GM19043 (cell line): ENCODE measurements at regions not wholly inside any gene's neighbourhood (a gene's known extent, or its start where the extent isn't known, plus 50 kb on each side); places are given as distances from the start of the nearest gene placed in this dataset.

Source experiments
- ATAC-seq: cut with Tn5 transposase; IDR thresholded peaks from one replicate; pipeline ENCODE4 v1.9.1; 2021; ENCODE audit warnings: low read depth; ENCODE audit not compliant: unreplicated experiment

- ATAC-seq = no peak
These were observed 587.3 kb downstream of the ANXA1 start for GRCh38 chr9:73738741-73739530.

GRCh38 chr9:73741316-73741715 lies 589.7 kb downstream of the ANXA1 start:
- no peak for ATAC-seq

DNA sequence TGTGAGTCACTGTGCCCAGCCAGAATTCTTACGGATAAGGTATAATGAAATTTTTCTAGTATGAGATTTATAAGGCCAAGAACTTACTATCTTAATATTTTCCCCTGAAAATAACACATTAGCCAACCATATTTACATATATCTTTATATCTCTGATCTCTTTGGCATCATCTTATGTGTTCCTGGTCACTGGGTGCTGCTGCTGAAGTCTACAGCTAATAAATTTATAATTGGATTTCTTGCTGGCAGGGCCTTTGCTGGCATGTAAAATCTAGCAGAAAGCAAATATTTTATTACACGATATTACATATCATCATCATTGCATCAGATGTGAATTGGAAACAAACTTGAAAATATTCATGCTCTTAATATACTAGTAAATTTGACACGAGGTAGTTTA lies 590.7 kb downstream of the ANXA1 start:
- no peak for ATAC-seq

GRCh38 chr9:73743826-73744225 lies 592.2 kb downstream of the ANXA1 start:
- ATAC-seq = no peak

GRCh38 chr9:73745598-73745997 lies 593.9 kb downstream of the ANXA1 start:
- no peak for ATAC-seq

DNA sequence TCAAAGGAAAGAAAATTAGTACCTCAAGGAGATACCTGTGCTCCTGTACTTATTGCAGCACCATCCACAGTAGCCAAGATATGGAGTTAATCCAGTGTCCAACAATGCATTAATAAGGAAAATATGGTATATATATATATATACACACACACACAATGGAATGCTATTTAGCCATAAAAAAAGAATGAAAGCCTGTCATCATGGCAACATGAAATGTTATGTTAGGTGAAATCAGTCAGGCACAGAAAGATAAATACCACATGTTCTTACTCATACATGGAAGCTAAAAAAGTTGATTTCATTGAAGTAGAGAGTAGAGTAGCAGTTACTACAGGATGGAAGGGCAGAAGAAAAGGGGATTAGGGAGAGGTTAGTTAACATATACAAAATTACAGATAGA lies 601.5 kb downstream of the ANXA1 start:
- no peak for ATAC-seq

GRCh38 chr9:73761905-73762304 lies 610.2 kb downstream of the ANXA1 start:
- ATAC-seq = no peak

GRCh38 chr9:73773896-73774295 lies 622.2 kb downstream of the ANXA1 start:
- no peak for ATAC-seq

GRCh38 chr9:73775757-73776156 lies 624.1 kb downstream of the ANXA1 start:
- ATAC-seq = no peak

- ATAC-seq = no peak
These were observed 629.3 kb downstream of the ANXA1 start for GRCh38 chr9:73780916-73781315.

- ATAC-seq = no peak
These were observed 630.5 kb downstream of the ANXA1 start for GRCh38 chr9:73782166-73782565.

- ATAC-seq = no peak
These were observed 647.8 kb downstream of the ANXA1 start for GRCh38 chr9:73799446-73799845.

DNA sequence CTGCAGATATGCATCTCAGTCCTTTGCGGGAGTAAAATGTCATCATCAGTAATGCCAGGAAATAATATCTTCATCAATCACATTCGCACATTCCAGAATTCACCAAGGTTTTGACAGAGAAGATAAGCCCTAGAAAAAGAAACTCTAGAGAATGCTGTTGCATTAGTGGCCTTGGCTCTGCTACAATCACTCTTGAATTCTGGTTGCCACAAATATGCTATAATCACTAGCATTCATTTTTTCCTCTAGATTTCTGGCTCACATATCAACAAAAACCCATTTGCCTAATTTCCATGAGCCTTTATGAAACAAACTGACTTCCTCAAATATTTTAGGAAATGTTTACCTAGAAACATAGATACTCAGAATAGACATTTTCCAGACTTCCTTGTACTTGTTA lies 653.4 kb downstream of the ANXA1 start:
- ATAC-seq = no peak

GRCh38 chr9:73805853-73806458 lies 654.3 kb downstream of the ANXA1 start:
- no peak for ATAC-seq

GRCh38 chr9:73806876-73807275 lies 655.2 kb downstream of the ANXA1 start:
- ATAC-seq = no peak

DNA sequence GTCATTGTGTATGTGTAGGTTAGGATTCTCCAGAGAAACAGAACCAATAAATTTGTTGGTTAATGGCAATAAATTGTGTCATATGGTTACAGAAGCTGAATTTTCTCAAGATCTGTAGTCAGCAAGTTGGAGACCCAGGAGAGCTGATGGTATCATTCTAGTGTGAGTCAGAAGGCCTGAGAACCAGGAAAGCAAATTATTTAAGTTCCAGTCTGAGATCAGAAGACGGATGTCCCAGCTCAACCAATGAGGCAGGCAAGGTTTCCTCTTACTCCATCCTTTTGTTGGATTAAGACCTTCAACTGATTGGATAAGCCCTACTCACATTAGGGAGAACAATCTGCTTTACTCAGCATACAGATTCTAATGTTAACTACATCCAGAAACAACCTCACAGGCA lies 656.3 kb downstream of the ANXA1 start:
- ATAC-seq = no peak

- ATAC-seq = no peak
These were observed 659.0 kb downstream of the ANXA1 start for GRCh38 chr9:73810585-73811215.

DNA sequence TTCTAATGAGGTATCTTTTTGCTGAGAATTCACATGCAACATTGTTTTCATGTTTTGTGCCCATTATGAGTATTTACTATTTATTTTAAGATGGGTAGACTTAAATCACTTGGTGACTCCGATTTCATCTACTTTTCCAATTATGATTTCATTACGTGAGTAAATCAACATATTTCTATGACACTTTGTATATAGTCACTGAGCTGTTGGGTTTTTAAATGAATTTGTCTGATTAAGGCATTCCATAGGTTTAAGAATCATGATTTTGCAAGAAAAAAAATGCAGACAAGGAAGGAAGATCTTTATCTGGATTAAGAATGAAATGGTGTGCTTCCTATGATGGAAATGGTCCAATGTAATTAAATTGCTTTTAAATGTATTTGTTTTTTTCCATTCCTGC lies 661.9 kb downstream of the ANXA1 start:
- ATAC-seq = no peak

- ATAC-seq = no peak
These were observed 665.2 kb downstream of the ANXA1 start for GRCh38 chr9:73816905-73817304.

DNA sequence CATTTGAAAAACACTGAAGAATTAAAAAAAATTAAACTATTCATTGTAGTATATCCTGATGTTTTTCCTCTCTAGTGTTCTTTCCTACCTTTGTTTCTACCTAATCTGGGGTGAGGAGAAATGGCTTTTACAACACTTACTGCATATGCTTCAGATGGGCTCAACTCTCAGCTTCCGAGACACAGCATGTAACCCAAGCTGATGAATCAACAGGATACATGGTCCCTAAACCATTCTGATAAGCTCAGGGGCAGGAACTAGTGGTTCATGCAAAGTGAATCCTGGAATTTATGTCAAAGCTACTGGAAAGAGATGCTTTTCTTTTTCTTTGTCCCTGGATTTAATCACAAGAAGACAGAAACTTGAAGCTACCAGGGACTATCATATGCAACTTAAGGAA lies 672.5 kb upstream of the RORB start:
- ATAC-seq = no peak

- ATAC-seq = no peak
These were observed 658.3 kb upstream of the RORB start for GRCh38 chr9:73838871-73839270.

DNA sequence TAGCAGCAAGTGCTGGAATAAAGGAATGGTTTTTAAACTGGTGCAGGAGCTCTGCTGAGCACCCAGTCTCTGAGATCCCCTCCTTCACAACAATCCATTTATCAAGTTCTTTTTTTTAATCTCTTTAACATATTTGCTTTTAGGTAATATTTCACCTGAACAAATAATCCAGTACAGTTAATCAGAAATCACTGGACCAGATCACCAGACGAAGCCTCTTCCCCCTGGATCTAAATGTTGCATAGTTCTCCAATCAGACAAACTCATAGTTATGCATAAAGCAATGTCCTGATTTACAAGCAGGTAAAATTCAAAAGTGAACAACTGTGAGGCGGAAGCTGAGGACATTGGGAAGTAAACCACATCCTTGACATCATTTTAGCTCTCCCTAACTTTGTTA lies 657.7 kb upstream of the RORB start:
- ATAC-seq = no peak
